Hepatic stellate cell (primary cell): ENCODE measurements at regions not wholly inside any gene's neighbourhood (a gene's known extent, or its start where the extent isn't known, plus 50 kb on each side); places are given as distances from the start of the nearest gene placed in this dataset.
A peak's percentile ranks its signal among the peaks of the same experiment; 100 is the strongest.

Experiments
- DNase-seq: peaks from one replicate; pipeline ENCODE4 v3.0.0; 2011; ENCODE audit warnings: low spot score

DNA sequence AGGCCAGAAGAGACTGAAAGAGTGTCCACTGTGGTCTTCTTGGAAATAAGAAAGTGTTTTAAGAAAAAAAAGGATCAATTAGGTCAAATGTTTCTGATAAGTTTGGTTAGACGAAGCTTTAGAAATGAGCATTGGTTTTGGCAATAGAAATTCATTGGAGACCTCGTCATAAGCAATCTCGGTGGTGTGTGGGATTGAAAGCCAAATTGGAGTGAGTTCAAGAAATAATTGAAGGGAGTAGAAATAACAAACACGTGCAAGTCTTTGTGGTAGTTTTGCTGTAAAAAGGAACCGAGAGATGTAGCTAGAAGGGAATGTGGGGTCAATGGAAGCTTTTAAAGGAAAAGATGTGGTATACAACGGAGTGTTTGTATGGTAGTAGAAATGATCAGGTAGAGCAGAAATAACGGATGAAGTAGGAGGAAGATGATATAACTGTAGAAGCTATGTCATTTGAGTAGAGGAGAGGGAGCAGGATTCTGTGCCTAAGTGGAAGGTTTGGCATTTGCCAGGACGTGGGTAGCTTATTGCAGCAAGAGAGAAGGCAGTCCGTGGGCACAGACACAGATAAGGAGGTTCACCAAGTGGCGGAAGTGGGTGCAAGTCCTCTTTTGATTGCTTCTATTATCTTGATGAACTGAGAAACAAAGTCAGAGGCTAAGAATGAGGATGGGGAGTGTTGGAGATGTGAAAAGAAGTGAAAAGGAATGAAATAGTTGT lies 146.2 kb downstream of the DACT1 start:
- DNase-seq: no peak

DNA sequence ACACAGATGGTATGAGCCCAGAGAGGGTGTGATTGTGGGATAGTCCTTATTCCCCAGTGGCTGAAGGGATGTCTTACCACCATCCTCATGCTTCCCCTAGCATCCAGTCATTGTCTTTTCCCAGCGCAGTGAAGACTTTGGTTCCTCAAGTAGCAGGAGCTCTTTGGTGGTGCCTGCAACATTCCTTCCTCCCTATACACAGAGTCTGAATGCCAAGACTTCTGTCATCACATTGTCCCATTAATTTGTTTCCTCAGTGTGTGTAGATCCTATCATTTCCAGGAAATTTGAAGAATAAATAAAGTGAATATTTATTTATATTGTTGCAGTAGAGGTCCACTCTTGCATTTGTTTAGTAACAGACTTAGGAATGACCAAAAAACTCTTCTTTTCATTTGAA lies 147.2 kb downstream of the DACT1 start:
- no peak for DNase-seq

DNA sequence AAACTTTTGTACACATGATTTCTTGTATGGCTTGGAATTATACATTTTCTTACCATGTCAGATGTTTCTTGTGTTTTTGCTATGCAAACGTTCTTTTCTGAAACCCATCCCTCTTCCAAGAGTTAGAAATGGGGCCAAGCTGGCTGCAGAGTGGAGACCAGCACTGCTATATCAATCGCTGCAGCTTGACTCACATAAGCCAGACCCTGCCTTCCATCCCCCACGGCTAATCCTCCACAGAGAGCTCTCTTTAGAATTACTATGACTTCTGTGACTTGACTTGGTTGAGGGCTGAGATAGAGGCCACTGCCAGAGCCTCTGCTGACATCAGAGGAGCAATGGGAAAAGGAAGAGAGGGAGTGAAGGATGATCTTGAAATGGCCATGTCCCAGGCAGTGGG lies 147.9 kb downstream of the DACT1 start:
- DNase-seq: no peak

DNA sequence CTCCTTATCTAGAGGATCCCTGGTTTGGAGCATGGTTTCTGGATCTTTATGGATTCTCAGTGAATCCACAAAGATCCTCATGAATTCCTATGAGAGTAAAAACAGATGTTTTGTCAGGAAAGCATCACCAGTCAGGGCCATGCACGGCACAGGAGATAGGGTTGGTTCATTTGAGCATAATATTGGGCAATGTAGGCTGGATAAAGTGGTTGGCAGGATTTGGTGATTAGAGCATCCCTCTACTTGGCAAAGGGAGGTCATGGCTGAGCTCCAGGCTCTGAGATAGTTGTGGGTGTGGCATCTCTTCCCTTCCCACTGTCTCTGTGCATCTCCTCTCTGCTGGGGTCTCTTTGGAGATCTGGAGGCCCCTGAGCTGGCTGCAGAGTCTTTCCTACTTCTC lies 149.8 kb downstream of the DACT1 start:
- DNase-seq: no peak

DNA sequence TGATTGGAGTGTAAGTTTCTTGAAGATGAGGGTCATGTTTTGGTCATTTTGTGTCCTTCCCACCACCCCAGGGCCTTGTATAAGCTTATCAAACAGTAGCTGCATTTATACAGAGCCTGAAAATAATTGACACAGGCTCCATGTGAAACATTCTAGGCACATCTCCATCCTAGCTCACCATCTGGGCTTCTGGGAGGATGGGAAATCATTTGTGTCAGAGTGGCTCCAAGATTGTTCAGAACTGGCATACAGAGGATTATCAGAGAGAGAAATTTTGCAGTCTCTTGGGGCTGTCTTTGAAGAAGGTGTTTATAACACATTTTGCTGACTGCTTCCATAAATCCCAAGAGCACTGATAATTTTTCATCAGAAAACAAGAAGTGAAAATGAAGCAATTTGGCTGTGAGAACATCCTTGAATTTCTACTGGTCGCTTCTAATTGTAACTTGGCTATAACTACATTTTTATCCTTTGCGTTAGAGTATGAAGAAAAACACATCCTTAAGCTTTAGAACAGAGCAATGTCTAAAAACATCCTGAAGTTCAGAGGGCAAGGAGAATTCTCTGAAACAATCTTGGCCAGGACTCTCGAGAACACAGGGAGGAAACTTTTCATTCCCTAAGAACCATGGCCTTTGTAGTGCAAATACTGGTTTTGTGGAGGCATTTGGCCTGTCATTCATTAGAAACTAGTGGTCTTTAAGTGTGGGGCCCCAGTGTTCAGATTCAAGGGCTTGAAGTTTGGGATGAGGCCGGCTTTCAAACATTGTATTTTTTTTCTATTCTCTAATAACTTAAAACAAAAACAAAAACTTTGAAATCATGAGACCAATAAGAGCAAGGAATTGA lies 151.1 kb downstream of the DACT1 start:
- DNase-seq: no peak

DNA sequence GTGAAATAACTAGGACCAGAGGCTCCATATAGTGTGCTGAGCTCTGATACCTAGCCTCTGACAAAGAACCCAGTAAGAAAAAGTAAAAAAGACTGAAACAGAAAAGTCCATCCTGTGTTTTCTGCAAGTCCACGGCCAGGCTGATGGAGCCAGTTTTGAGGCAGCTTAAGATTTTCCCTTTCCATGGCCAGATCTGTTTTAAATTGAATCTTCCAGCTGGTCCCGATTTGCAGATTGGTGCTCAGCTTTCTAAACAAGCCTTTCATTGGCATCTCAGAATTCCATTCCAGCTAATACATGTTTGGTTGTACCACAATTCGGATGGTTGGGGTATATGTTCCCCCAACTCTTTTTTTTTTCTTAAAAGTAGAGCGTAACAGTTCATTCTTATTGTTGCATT lies 152.0 kb downstream of the DACT1 start:
- no peak for DNase-seq

DNA sequence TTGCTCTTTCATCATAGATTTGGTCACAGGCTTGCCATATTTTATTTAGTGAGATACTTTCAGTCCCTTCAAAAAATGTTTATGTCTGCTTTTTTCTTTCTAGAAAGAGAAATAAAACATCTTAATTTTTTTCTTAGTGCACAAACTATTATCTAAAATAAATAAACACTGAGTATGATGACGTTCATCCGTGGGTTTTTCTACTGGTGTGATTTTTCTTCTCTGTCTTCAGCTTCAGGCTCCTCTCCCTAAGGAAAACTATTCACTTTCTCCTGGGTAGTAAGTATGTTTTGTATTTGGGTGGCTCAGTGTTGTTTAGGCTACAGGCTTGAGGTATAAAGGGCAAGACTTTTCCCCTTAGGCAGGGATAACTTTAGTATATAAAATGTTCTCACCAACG lies 154.7 kb downstream of the DACT1 start:
- DNase-seq: peak; percentile 32

DNA sequence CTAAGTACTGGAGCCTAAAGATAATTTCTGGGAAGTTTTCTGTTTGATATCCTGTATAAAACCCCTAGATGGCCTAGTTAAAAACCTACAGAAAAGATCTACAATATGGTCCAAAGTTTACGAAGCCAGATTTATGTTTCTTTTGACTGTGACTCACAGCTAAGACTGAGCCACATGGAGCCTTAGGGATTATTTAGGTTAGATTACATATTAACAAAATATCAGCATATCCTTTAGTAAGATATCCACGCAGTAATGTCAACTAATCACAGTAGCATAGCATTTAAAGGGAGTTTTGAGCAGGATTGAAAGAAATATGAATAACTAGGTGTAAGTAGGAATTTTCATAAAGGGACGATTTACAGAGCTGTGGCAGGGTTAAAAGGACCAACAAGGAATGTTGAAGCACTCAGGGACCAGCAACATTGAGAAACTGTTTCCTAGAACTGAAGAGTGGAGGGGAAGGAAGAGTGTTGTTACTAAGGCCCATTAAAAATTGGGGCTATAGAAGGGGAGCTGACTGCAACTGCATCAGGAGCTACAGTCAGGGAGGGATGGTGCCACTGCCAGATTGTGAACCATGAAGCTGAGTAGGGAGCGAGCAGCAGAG lies 155.5 kb downstream of the DACT1 start:
- DNase-seq: no peak

DNA sequence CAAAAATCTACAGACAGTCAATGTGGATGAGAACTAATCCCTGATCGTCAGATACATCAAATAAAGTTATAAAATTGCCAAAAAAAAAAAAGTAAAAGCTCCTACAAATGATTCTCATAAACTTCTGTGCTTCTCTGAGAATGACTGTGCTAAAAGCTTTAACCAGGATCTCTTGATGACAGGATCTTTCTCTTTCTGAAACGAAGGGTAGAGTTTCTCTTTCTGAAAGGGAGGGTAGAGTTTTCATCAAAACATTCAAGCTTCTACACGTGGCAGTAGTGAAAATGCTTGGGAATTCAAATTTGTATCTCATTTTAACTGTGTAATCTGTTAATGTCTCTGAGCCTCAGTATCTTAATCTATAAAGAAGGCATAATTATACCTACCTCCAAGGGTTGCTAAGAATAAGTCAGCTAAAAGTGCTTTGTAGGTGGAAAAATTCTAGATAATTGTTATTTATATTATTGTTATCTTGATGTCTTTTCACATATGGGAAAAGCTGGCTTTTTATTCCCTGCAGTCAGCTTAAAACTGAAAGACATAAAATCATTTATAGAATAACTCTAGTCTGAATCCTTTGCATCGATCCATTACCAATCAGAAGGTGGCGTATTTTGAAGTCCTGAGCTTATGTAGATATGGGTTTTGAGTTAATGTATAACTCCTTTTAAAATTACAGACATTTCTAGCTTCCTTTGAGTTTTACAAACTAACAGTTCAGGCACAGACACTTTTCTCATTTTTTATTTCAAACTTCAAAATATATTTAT lies 157.4 kb downstream of the DACT1 start:
- no peak for DNase-seq

DNA sequence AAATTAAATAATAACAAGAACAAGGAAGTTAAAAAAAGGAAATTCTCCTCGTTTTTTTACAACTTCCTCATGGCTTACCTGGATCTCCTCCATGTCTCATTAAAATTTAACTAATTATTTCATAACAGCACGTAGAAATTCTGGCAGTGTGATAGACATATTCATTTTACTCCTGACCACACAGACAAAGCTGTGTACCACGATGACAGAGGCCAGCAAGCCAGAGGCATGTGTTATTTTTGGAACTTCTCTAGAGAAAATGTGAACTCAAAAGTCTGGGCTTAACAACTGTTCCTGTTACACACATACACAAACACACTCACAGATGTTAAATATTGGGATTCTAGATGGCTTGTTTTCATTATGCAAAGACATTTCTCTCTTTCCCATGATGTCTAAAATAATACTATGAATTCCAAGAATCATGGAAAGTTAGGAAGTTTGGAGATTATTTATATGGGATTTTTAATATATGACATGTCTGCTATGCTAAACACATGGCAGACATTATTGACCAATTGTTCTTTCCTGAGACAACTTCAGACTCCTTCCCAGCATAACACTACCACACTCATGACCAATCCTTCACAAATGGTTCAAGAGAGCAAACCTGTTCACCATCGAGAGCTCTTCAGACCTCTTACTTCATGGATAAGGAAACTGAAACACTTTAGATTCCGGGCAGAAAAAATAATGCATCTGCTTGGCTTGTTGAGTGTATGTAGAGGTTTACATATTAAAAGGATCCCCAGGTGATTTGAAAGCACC lies 158.7 kb downstream of the DACT1 start:
- DNase-seq: no peak

DNA sequence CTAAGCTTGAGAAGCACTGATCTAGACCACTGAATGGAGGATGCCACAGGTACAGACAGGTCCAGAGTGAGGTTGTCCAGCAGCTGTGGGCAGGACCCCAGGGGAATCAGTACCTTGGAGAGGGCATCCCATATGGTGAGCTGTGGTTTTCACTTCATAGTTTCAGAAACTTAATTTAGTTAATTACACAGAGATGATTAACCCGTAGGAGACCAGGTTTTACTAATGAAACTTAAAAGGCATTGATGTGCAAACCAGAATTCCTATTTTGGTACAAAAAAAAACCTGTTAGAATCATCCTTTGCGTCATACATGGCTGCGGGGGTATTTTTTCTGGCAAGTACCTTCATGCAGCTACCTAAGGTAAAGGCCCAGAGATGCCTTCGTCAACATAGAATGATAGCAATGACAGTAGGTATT lies 159.3 kb downstream of the DACT1 start:
- DNase-seq: no peak

DNA sequence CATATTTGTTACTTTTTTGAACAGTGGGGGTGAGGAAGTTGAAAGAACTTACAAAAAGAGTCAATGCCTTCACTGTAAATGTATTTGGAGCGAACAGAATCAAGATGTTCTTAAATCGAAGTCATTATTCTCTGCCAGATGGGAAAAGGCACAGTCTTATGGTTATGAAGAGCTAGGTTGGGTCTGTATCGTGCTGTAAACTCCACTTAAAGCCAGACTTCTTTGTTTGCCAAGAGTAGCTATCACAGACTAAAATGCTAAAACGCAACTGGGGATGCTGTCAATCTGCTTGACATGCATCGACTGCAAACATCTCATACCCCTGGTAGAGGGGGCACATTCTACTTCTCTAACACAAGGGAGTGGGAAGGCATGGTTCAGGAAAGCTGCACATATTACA lies 160.4 kb downstream of the DACT1 start:
- DNase-seq: no peak

DNA sequence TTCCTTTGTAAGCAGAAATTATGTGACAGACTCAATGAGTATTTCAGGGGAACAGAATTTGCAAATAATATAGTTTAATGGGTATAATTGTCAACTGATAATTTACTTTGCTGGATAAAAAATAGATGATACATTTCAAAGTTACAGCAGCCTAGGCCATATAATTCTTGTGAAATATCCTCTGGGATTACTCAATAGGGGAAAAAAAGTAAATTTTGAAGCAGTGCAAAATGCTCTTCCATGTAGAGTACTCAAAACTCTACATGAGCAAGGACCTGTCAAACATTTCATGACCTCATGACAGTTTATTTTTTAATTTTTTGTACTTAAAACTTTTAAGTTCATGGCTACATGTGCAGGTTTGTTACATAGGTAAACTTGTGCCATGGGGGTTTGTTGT lies 163.3 kb downstream of the DACT1 start:
- no peak for DNase-seq

DNA sequence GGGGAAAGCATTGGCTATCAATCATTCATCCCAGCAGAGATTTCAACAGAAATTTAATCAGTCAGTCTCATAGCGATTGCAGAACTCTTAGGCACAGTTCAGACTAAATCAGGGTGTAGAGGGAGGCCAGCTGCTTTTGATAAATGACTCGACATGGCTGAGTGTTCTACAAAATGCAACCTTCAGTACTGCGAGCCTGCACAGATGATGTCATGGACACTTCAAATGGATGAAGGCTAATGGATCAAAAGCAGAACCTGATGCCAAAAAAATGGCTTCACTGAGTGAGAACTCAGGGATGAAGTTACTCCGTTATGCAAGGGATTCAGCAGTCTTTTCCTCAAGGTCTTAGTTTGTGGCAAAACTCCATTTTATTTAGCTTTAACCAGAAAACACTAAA lies 167.3 kb downstream of the DACT1 start:
- DNase-seq: no peak

DNA sequence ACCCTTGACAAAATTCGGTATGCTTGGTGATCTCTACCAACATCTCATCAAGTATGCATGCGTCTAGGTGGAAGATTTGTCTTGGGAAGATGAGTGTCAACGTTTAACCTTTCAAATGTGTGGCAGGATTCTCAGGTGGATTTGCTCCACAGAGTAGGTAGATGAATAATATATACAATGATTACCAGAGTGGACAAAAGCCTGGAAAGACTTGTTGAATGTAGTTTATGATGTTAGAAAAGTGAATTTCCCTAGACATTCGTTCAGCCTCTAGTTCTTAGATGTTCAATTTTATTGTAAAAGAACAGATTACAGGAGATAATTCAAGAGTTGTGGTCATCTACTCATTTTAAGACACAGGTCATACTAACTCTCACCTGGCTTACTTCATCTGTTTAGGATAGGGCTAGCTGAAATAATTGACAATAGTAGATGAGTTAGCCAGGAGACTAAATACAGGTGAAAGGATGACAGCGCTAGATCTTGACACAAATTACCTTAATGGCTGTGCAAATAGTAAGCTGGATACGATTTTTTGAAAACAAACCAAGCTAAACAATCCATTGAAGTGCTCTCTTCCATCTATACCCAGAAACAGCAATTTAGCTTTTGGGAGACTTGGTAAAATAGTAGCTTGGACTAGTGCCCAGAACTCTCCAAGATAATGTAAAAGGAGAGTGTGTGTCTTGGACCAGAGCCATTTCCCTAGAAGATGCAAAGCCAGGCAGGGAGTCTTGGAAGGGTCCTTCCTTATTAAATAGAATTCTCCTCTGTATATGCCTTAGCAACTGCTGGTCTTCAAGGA lies 168.0 kb downstream of the DACT1 start:
- no peak for DNase-seq

DNA sequence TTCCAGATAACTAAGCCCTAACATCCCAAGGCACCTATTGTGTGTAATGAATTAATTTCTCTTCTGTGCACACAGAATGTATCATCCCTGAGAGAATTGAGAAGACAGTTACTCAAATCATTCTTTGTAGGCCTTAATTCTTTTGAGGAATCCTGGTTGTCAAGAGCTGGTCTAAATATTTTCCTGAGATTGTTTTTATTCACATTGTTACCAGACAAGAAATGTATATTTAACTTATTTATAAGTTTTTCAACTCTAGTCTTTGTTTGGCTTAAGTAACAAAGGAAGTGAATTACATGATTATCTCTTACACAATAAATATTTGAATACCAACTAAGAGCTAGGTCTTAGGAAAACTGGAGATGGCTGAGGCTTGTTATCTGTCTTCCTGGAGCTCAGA lies 169.4 kb downstream of the DACT1 start:
- no peak for DNase-seq

DNA sequence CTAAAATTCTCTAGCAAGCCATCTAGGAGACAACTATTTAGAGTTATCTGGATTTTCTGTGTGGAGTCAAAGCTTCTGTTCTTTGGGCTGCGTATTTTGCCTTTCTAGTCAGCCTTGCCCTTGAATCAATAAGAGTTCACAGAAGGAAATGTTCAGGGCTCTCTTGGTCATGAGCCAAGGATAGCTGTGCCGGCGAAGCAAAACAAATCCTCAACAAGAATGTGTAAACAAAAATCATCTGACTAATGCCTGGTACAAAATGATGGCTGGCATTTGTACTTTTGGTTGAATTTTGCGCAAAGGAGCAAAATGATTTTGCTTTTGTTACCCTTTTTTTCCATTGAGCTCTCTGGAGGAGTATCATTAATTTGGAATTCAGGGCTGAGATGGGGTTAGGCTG lies 171.1 kb downstream of the DACT1 start:
- DNase-seq: no peak

DNA sequence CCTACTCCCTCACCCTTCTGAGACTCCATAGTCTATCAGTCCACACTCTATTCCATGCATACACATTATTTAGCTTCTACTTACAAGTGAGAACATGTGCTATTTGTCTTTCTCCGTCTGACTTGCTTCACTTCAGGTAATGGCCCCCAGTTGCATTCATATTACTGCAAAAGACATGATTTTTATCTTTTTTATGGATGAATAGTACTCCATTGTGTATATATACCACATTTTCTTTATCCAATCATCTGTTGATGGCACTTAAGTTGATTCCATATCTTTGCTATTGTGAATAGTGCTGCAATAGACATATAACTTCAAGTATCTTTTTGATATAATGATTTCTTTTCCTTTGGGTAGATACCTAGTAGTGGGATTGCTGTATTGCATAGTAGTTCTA lies 171.8 kb downstream of the DACT1 start:
- no peak for DNase-seq

DNA sequence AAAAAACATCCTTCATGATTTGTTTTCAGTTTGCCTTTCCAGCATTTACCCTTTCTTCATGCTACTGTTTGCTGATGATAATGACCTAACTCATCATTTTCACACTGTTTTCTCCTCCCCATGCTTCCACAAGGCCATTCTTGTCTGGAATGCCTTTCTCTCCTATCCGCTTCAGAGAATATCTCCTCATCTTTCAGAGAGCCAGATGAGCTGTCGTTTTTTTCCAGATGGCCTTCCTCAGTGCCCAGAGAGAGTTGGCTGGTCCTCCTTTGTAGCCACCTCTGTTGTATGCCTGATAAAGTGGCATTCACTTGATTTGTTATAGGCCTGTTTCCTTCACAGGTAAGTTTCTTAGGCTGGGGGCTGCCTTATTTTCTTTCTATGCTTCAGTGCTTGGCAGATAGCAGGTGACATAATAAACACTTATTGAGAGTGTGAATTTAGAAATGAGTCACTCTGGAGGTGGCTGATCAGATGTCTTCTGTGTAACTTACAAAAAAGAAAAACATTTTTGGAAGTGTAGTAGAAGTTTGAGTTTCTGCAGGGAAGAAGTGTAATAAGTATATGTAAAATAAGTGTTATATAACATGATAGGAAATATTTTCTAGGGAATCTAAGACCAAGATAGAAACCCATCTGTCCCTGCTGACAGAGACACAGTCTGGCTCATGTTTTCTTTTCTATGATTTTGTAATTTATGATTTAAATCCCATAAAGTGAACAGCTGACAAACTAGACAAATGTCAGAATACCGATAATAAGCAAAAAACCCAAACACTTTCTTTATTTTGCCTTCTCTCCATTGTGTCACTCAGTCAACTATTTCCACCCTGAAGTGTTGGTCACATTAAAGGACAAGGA lies 174.5 kb downstream of the DACT1 start:
- DNase-seq: no peak

DNA sequence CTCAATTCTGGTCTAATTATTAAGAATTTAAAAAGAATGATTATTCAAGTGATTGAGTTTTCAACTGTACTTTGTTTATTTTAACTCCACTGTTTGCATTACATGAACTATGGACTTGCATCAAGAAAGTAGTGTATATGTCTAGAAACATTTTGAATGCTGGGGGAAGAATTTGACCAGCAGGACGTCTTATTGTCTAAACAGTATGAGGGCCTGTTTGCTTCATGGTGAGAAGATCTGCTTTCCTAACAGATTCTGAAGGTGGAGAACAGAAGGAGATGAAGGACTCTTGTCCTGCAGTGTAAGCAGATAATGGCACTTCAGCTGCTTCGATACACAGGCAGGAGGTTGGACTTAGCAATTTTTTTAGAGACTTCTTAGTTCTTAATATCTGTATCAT lies 176.0 kb downstream of the DACT1 start:
- DNase-seq: no peak
